ENCODE measurements at regions not wholly inside any gene's neighbourhood (a gene's known extent, or its start where the extent isn't known, plus 50 kb on each side); places are given as distances from the start of the nearest gene placed in this dataset.

GRCh38 chr16:85537331-85537788, 75.8 kb upstream of the GSE1 start:
- Histone ChIP-seq H3K27me3 (no peaks in the 10 kb centered on the region), H3K79me2 (peaks cover 13% of the 10 kb centered on the region), H3K4me2 (no peak overlapping the region), H3K4me3 (no peak overlapping the region), H3K9me3 (ENCODE audit: low read depth) (no peaks in the 10 kb centered on the region), H3K9me2 (replicated peaks; ENCODE audit: insufficient read depth) (no peaks in the 10 kb centered on the region), H2AFZ (no peak overlapping the region), H3K27ac (no peak overlapping the region), H3K4me1 (ENCODE audit: insufficient read depth) (peaks cover 34% of the 10 kb centered on the region), H3K36me3 (replicated peaks; ENCODE audit: insufficient read depth, low read depth) (no peaks in the 10 kb centered on the region), H4K20me1 (ENCODE audit: insufficient read depth, poor library complexity, severe bottlenecking) (peaks cover 9% of the 10 kb centered on the region)
- 97% methylated on average over 14 of the region's 16 CpGs for WGBS (ENCODE audit: low lambda C conversion rate, missing lambda C conversion rate)
- TF ChIP-seq EZH2 (IDR thresholded peaks at IDR 0.05; ENCODE audit: borderline replicate concordance) (no peak), EZH2phosphoT487 (IDR thresholded peaks at IDR 0.05; ENCODE audit: low read depth, severe bottlenecking, unreplicated experiment) (no peak), CTCF (IDR thresholded peaks at IDR 0.05; ENCODE audit: poor library complexity) (no peak)
- DNase-seq (ENCODE audit: low spot score): no peak

- no peak overlapping the region for H2AFZ ChIP-seq
- H3K9me2 ChIP-seq (replicated peaks; ENCODE audit: insufficient read depth): no peaks in the 10 kb centered on the region
- TF ChIP-seq EZH2phosphoT487 (IDR thresholded peaks at IDR 0.05; ENCODE audit: low read depth, severe bottlenecking, unreplicated experiment): no peak
- TF ChIP-seq EZH2 (IDR thresholded peaks at IDR 0.05; ENCODE audit: borderline replicate concordance): no peak
- peaks cover 12% of the 10 kb centered on the region for H4K20me1 ChIP-seq (ENCODE audit: insufficient read depth, poor library complexity, severe bottlenecking)
- H3K9me3 ChIP-seq (ENCODE audit: low read depth): no peaks in the 10 kb centered on the region
- H3K4me3 ChIP-seq: no peak overlapping the region
- H3K27me3 ChIP-seq: no peaks in the 10 kb centered on the region
- peaks cover 40% of the 10 kb centered on the region for H3K4me1 ChIP-seq (ENCODE audit: insufficient read depth)
- H3K36me3 ChIP-seq (replicated peaks; ENCODE audit: insufficient read depth, low read depth): no peaks in the 10 kb centered on the region
- H3K27ac ChIP-seq: no peak overlapping the region
- no peak overlapping the region for H3K4me2 ChIP-seq
- no peak for DNase-seq (ENCODE audit: low spot score)
- H3K79me2 ChIP-seq: peaks cover 13% of the 10 kb centered on the region
- 86% methylated on average over 16 of the region's 17 CpGs for WGBS (ENCODE audit: low lambda C conversion rate, missing lambda C conversion rate)
Observed at GRCh38 chr16:85537795-85538401, 75.2 kb upstream of the GSE1 start.

GRCh38 chr16:85539084-85539483, 74.0 kb upstream of the GSE1 start:
- Histone ChIP-seq H3K9me2 (replicated peaks; ENCODE audit: insufficient read depth) (no peaks in the 10 kb centered on the region), H3K27ac (no peak overlapping the region), H3K9me3 (ENCODE audit: low read depth) (no peaks in the 10 kb centered on the region), H4K20me1 (ENCODE audit: insufficient read depth, poor library complexity, severe bottlenecking) (peaks cover 12% of the 10 kb centered on the region), H2AFZ (no peak overlapping the region), H3K27me3 (no peaks in the 10 kb centered on the region), H3K36me3 (replicated peaks; ENCODE audit: insufficient read depth, low read depth) (no peaks in the 10 kb centered on the region), H3K4me2 (no peak overlapping the region), H3K4me1 (ENCODE audit: insufficient read depth) (peaks cover 40% of the 10 kb centered on the region), H3K4me3 (no peak overlapping the region), H3K79me2 (peaks cover 13% of the 10 kb centered on the region)
- no peak for DNase-seq (ENCODE audit: low spot score)
- no peak for TF ChIP-seq CTCF (IDR thresholded peaks at IDR 0.05; ENCODE audit: poor library complexity)
- TF ChIP-seq EZH2phosphoT487 (IDR thresholded peaks at IDR 0.05; ENCODE audit: low read depth, severe bottlenecking, unreplicated experiment): no peak
- TF ChIP-seq EZH2 (IDR thresholded peaks at IDR 0.05; ENCODE audit: borderline replicate concordance): no peak
- 91% methylated on average over 7 of the region's 7 CpGs for WGBS (ENCODE audit: low lambda C conversion rate, missing lambda C conversion rate)

- Histone ChIP-seq H3K27me3 (no peaks in the 10 kb centered on the region), H3K79me2 (peaks cover 10% of the 10 kb centered on the region), H3K4me2 (no peak overlapping the region), H3K4me1 (ENCODE audit: insufficient read depth) (peaks cover 37% of the 10 kb centered on the region), H2AFZ (no peak overlapping the region), H4K20me1 (ENCODE audit: insufficient read depth, poor library complexity, severe bottlenecking) (peaks cover 12% of the 10 kb centered on the region), H3K36me3 (replicated peaks; ENCODE audit: insufficient read depth, low read depth) (no peaks in the 10 kb centered on the region), H3K4me3 (no peak overlapping the region), H3K27ac (no peak overlapping the region), H3K9me2 (replicated peaks; ENCODE audit: insufficient read depth) (no peaks in the 10 kb centered on the region), H3K9me3 (ENCODE audit: low read depth) (no peaks in the 10 kb centered on the region)
- 90% methylated on average over 12 of the region's 12 CpGs for WGBS (ENCODE audit: low lambda C conversion rate, missing lambda C conversion rate)
- DNase-seq (ENCODE audit: low spot score): no peak
- TF ChIP-seq CTCF (IDR thresholded peaks at IDR 0.05; ENCODE audit: poor library complexity) (no peak), EZH2phosphoT487 (IDR thresholded peaks at IDR 0.05; ENCODE audit: low read depth, severe bottlenecking, unreplicated experiment) (no peak), EZH2 (IDR thresholded peaks at IDR 0.05; ENCODE audit: borderline replicate concordance) (no peak)
Observed at GRCh38 chr16:85539629-85540291, 73.4 kb upstream of the GSE1 start.

Measured in hepatocyte (in vitro differentiated cells).